ENCODE measurements at regions not wholly inside any gene's neighbourhood (a gene's known extent, or its start where the extent isn't known, plus 50 kb on each side); places are given as distances from the start of the nearest gene placed in this dataset.

GRCh38 chr18:40866968-40867367, 1088.1 kb upstream of the PIK3C3 start:
- Histone ChIP-seq H3K4me1 (no peaks in the 10 kb centered on the region), H3K27me3 (ENCODE audit: low read depth) (no peaks in the 10 kb centered on the region), H3K9me3 (no peaks in the 10 kb centered on the region), H3K36me3 (no peaks in the 10 kb centered on the region), H3K27ac (no peak overlapping the region), H3K4me3 (no peak overlapping the region)
- no peak for TF ChIP-seq CTCF (IDR thresholded peaks at IDR 0.05)
- no peak for DNase-seq
- ATAC-seq, result no peak
- intact Hi-C loops (cut with DNase I), result no loop called here

- H3K27me3 ChIP-seq (ENCODE audit: low read depth), result no peaks in the 10 kb centered on the region
- H3K27ac ChIP-seq, result no peak overlapping the region
- DNase-seq (no peak), ATAC-seq (no peak)
- TF ChIP-seq CTCF (IDR thresholded peaks at IDR 0.05), result no peak
- intact Hi-C loops (cut with DNase I), result no loop called here
- no peak overlapping the region for H3K4me3 ChIP-seq
- H3K9me3 ChIP-seq, result no peaks in the 10 kb centered on the region
- H3K4me1 ChIP-seq, result no peaks in the 10 kb centered on the region
- H3K36me3 ChIP-seq, result no peaks in the 10 kb centered on the region
Measured at GRCh38 chr18:40866013-40866645, 1088.9 kb upstream of the PIK3C3 start.

GRCh38 chr18:40864846-40865245, 1090.2 kb upstream of the PIK3C3 start:
- H3K27ac ChIP-seq, result no peak overlapping the region
- no peaks in the 10 kb centered on the region for H3K4me1 ChIP-seq
- no peaks in the 10 kb centered on the region for H3K27me3 ChIP-seq (ENCODE audit: low read depth)
- DNase-seq, result no peak
- H3K36me3 ChIP-seq, result no peaks in the 10 kb centered on the region
- H3K4me3 ChIP-seq, result no peak overlapping the region
- H3K9me3 ChIP-seq, result no peaks in the 10 kb centered on the region
- intact Hi-C loops (cut with DNase I), result no loop called here
- ATAC-seq, result no peak
- TF ChIP-seq CTCF (IDR thresholded peaks at IDR 0.05), result no peak

- H3K27me3 ChIP-seq (ENCODE audit: low read depth), result no peaks in the 10 kb centered on the region
- H3K4me1 ChIP-seq, result no peaks in the 10 kb centered on the region
- H3K36me3 ChIP-seq, result no peaks in the 10 kb centered on the region
- no peaks in the 10 kb centered on the region for H3K9me3 ChIP-seq
- no peak overlapping the region for H3K27ac ChIP-seq
- intact Hi-C loops (cut with DNase I), result no loop called here
- TF ChIP-seq CTCF (IDR thresholded peaks at IDR 0.05), result no peak
- ATAC-seq, result no peak
- no peak for DNase-seq
- no peak overlapping the region for H3K4me3 ChIP-seq
Measured at GRCh38 chr18:40863801-40864200, 1091.2 kb upstream of the PIK3C3 start.

GRCh38 chr18:40860189-40860588, 1094.8 kb upstream of the PIK3C3 start:
- no peak for TF ChIP-seq CTCF (IDR thresholded peaks at IDR 0.05)
- Histone ChIP-seq H3K4me3 (no peak overlapping the region), H3K9me3 (no peaks in the 10 kb centered on the region), H3K36me3 (no peaks in the 10 kb centered on the region), H3K27ac (no peak overlapping the region), H3K4me1 (no peaks in the 10 kb centered on the region), H3K27me3 (ENCODE audit: low read depth) (no peaks in the 10 kb centered on the region)
- DNase-seq (no peak), ATAC-seq (no peak)
- intact Hi-C loops (cut with DNase I), result no loop called here
